Posterior cingulate gyrus (tissue), 11 donors: ENCODE measurements at regions not wholly inside any gene's neighbourhood (a gene's known extent, or its start where the extent isn't known, plus 50 kb on each side); places are given as distances from the start of the nearest gene placed in this dataset.
A peak's percentile ranks its signal among the peaks of the same experiment; 100 is the strongest.

Experiments used
- DNase-seq, 10 donors: peaks; one replicate each; pipeline versions ENCODE4 v3.0.0 to v3.0.0-alpha.2; 2020 to 2021; ENCODE audit warnings: mixed read lengths in 3 of 10
- intact Hi-C: fragments of 100-400 bp; cut with DNase I; formaldehyde crosslinking; loops from one replicate; pipeline ENCODE4 v1.15.1; 2023

- DNase-seq, result no peak
- intact Hi-C loops, result no loop called here
These were observed 567.3 kb downstream of the MIAT start for GRCh38 chr22:27224485-27225374.

GRCh38 chr22:27226666-27227065, 569.3 kb downstream of the MIAT start:
- intact Hi-C loops, result no loop called here
- no peak for DNase-seq

DNA sequence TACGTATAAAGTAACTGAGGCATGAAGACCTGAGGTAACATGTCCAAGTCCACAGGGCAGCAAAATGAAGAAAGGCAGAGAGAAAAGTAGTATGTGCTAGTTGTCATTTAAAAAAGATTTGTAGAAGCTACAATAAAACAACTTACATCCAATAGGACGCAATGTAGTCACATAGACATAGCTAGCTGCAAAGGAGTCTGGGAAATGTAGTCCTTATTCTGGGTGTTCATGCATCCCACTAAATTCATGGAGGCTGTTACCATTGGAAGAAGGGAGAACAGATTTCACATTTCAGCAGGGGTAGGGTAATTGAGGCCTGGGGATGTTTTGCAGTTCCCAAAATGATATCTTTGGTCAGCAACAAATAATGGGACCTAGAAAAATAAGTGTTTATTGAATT, 571.4 kb downstream of the MIAT start:
- DNase-seq, result no peak
- intact Hi-C loops, result no loop called here

DNA sequence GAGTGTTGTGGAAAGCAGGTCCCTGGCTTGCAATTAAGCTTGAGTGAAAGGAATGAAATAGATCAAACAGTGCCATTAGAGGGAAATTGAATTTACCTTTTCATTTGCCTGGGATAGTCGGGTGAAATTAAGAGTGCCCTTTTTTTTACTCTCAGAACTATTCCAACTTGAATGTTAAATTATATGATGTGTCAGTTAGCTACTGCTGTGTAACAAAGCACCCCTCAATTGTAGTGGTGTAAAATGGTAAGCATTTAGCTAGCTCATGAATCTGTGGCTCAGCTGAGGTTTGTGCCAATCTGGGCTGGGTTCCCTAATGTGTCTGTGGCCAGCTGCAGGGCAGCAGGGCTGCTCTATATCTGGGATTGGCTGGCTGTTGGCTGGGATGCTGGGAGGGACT, 571.4 kb downstream of the MN1 start:
- no peak for DNase-seq
- intact Hi-C loops, result no loop called here

DNA sequence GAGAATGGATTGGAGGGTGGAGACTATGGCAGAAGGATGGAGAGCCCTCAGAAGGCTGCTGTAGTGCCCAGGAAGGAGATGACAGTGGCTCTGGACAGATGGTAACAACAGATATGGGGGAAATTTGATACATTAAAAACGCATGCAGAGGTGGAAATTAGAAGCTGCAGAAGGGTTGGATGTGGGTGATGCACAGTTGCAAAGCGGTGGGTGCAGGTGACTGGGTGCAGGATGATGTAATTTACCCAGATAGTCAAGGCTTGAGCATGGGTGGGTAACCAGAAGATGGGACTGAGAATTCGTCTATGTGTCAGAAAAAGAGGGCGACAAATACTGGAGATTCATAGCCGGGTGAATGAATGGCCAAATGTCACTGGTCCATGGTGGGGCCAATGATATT, 570.3 kb downstream of the MN1 start:
- DNase-seq, result no peak
- intact Hi-C loops, result no loop called here

GRCh38 chr22:27232077-27232476, 569.5 kb downstream of the MN1 start:
- intact Hi-C loops, result no loop called here
- DNase-seq, result no peak

GRCh38 chr22:27237080-27237741, 564.3 kb downstream of the MN1 start:
- intact Hi-C loops, result no loop called here
- DNase-seq, result peak in 1 of 10 donors; percentile 66

DNA sequence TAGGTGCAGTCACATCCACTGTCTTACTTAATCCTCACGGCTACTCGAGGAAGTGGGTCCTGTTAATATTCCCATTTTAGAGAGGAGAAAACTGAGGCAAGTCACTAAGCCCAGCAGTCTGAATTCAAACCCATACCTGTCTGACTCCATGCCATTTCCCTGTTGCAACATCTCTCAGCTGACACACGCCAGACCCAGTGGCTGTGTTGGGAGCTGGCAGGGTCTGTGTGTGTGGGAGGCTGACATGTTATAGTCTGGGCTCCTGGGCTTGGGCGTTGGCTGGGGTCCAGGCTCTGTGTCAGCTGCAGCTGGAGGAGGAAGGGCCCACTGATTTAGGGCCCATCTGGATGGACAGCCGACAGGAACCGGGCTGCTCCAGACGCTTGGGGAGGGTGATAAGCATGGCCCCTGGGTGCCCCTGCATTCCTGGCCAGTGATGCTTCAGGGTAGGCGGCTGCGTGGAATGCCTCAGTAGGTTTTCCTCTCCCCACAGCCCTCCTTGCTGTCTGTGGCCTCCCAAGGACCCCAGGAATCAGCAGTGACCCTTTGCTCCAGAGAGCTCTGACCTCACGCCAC, 562.5 kb downstream of the MN1 start:
- intact Hi-C loops, result no loop called here
- DNase-seq, result no peak

GRCh38 chr22:27239520-27239919, 562.0 kb downstream of the MN1 start:
- no peak for DNase-seq
- intact Hi-C loops, result no loop called here

DNA sequence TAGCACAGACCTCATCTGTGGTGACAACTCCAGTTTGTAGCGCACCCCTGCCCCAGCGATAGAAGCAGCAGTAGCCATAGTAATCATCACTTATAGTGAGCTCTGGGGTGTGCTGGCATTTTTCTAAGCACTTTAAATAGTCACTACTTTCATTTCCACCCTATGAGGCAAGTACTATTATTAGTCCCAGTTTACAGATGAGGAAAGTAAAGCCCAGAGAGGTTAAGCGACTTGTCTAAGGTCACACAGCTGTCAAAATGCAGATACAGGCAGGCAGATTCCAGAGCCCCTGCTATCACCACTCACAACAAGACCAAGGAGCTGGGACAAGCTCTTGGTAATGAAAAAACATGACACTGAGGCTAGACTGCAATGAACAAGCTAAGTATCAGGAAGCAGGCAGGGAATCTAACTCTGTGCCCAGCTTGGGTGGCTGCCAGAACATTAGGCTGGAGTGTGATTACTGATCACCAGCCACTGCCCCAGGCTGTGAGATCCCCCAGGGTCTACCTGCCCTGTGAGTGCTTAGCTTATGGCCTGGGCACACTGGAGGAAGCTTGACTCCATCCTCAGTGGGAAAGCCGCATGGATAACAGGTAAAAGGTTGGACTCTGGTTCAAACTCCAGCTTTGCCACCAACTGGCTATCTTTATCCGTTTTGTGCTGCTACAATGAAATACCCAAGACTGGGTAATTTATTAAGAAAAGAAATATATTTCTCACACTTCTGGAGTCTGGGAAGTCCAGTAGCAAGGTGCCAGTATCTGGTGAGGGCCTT, 561.1 kb downstream of the MN1 start:
- no peak for DNase-seq
- intact Hi-C loops, result no loop called here

- intact Hi-C loops, result no loop called here
These were observed 559.9 kb downstream of the MN1 start for GRCh38 chr22:27241430-27242321.

DNA sequence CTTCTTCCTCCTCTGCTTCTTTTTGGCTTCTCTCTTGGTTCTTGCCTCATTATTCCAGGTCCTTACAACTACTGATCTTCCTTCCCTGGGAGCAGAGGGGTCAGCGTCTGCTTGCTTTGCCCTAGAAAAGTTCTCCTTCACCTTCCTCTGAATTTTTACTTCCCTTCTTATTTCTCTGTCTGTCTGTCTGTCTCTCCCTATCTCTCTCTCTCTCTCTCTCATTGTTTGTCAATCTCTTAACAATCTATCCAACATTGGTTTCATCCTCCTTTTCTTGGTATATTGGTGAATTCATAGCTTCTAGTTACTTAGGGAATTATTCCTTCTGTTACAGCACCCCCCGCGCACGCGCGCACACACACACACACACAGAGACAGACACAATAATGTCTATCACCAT, 559.1 kb downstream of the MN1 start:
- intact Hi-C loops, result no loop called here
- DNase-seq, result no peak

More at GRCh38 chr22:27241430-27242321, 559.9 kb downstream of the MN1 start:
- DNase-seq, result peak in 9 of 10 donors; percentile 10 to 88 (median 35)

- intact Hi-C loops, result no loop called here
These were observed 558.5 kb downstream of the MN1 start for GRCh38 chr22:27242917-27243589.

GRCh38 chr22:27244328-27244727, 557.2 kb downstream of the MN1 start:
- no peak for DNase-seq
- intact Hi-C loops, result no loop called here

More at GRCh38 chr22:27242917-27243589, 558.5 kb downstream of the MN1 start:
- peak in 1 of 10 donors; percentile 79 for DNase-seq

DNA sequence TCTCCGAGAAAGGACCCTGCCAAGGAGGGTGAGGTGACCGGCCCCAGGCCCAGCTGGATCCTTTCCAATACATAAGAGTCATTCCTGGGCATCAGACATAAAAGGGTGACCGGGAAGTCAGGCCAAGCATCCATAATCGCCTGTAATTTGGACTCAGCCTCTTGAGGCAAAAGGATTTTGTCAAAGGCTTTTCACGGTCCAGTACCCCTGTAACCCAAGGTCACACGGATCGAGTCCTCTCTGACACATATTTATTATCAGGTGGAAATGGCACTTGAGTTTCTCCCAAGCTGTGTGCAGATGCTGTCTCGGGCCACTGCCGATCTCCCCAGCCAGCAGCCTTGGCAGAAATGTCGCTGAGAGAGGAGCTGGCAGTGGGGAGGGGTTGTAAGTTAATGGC, 556.5 kb downstream of the MN1 start:
- no peak for DNase-seq
- intact Hi-C loops, result no loop called here

DNA sequence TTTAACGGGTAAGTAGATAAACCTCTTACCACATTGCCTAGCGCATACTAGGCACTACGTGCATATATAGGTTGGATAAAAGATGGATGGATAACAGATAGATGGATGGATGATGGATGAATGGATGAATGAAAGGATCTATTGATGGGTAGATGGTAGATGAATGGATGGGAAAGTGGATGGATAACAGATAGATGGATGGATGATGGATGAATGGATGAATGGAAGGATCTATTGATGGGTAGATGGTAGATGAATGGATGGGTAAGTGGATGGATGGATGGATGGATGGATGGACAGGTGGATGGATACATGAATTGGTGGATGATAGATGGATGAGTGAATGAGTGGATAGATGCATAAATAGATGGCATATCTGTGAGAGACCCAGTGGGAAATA, 555.0 kb downstream of the MN1 start:
- intact Hi-C loops, result no loop called here
- DNase-seq, result no peak

DNA sequence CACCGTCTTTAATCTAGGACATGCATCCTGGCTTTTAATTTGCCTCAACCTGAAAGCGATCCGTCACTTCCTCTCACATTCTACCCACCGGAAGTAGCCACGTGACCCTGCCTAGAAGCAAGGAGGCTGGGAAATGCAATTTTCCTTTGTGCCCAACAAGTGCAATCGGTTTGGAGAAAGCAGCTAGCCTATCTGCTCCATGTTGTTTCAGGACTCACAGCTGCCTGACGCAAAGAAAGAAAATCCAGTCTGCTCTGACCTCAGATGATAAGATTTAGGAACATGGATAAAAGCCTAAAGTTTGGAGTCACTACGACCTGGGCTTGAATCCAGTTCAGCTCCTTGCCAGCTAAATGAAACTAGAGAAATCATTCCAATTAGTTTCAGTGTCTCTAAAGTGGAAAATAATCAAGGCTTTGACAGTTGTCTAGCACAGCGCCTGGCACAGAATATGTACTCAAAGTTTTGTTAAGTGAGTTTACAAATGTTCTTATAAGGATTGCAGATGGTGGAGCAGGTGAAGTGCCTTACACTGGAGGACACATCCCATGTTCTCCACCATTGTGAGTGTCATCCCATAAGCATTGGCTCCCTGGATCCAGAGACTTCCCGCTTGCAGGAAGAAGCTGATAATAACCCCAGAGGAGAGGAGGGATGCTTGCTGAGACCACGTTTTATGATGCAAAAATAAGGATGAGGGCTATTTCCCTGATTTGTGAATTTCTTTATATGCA, 553.7 kb downstream of the MN1 start:
- no peak for DNase-seq
- intact Hi-C loops, result no loop called here

- DNase-seq, result no peak
- intact Hi-C loops, result no loop called here
These were observed 551.1 kb downstream of the MN1 start for GRCh38 chr22:27250418-27250817.

GRCh38 chr22:27250886-27251285, 550.7 kb downstream of the MN1 start:
- no peak for DNase-seq
- intact Hi-C loops, result no loop called here
